ENCODE measurements at regions not wholly inside any gene's neighbourhood (a gene's known extent, or its start where the extent isn't known, plus 50 kb on each side); places are given as distances from the start of the nearest gene placed in this dataset.

DNA sequence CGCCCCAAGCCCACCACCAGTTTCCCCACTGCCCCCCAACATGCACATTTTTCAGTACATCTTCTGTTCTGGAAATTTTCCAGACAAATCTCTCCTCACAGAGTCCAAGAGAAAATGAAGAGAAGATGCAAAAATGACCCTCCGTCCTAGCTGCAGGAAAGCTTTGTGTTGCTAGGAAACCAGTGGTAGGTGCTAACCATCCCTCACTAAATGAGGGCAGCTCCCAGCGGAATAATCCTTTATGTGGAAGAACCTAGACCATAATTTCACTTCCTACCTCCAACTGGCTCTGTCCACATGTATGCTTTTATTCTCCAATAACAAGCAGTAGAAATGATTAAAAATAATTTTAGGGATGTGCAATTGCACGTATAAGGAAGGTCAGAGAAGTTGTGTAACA, 311.9 kb upstream of the EPHA4 start:
- DNase-seq (no peak), ATAC-seq (no peak)
- intact Hi-C loops (cut with DNase I), result no loop called here

GRCh38 chr2:221876016-221876415, 303.9 kb upstream of the EPHA4 start:
- intact Hi-C loops (cut with DNase I), result no loop called here

DNA sequence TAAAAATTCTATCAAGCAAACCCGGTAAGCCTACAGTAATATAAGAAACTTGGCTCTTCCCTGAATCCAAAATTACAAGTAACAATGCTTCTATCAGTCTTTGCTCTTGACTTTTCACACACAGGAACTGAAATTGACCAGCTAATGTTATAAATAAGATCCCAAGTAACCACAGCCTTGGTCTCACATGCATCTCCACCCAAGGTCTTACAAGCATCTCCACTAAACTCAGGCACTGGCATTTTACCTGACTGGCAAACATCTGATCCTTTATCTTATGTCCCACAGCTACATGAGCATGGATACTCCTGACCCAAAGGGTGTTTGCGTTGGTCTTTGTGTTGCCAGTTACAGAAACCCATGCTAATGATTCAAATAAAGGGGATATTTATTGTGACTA, 302.3 kb upstream of the EPHA4 start:
- no peak for ATAC-seq

More at GRCh38 chr2:221876016-221876415, 303.9 kb upstream of the EPHA4 start:
- no peak for ATAC-seq
- no peak for DNase-seq

DNA sequence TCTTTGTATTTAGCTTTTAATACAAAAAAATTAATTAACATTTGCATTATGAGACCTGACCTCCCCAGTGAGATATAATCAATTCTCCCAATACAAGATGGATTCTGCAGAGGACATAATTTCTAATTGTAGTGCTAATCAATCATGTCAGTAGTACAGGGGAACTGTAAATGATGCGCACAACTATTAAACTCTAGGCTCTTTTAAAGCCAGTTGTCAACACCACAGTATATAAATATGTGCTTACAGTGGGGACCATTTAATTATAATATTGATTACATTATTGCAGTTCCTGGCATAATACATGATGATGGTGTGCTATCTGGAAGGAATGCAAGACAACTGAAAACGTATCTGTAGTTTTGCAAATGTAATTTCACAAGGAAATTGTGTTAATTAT, 285.6 kb upstream of the EPHA4 start:
- ATAC-seq, result no peak
- no peak for DNase-seq
- intact Hi-C loops (cut with DNase I), result no loop called here

More for the DNA sequence above, 302.3 kb upstream of the EPHA4 start:
- DNase-seq, result no peak
- intact Hi-C loops (cut with DNase I), result no loop called here

- DNase-seq (no peak), ATAC-seq (no peak)
- intact Hi-C loops (cut with DNase I), result no loop called here
Observed at GRCh38 chr2:221853297-221853696, 281.2 kb upstream of the EPHA4 start.

DNA sequence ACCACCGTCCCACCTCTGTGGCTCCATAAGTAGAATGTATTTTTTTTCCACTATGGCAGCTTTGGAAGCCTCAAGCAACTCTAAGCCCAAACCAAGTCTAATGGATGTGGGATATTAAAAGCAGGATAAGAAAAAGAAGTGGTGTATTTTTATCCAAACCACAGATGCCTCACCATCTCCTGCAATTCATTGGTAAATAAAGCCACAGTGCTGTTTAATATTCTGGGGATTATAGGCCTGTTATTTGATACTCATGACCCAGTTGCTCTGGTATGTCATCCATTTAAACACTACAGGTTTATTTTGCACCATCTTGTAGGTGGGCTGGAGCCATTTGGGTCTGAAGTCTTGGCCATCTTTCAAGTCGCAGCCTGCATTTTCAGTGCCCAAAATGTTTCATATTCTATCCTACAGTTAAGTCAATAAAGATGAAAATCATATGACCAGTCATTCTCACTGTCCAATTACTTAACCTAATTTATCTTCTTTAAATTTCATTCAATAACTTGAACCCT, 279.5 kb upstream of the EPHA4 start:
- DNase-seq (no peak), ATAC-seq (no peak)
- intact Hi-C loops (cut with DNase I), result no loop called here

GRCh38 chr2:221850076-221850475, 278.0 kb upstream of the EPHA4 start:
- ATAC-seq (no peak), DNase-seq (no peak)
- intact Hi-C loops (cut with DNase I), result no loop called here

DNA sequence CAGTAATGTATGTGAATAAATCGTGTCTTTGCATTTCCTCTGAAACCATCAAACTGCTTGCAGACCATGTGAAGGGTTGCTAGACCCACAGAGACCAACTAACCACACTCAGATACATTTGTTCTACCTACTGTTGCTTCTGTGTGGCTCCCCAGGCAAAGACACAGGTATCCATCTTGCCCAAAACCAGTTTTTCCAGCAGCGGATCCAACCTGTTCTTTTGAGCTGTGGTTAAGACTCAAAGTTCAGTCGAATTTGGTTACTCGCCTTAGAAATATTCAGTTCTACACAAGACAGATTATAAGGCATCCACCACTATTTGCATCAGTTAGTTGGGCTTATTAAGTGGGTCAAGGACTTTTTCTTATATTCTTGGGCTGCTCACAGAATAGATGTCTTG, 276.2 kb upstream of the EPHA4 start:
- intact Hi-C loops (cut with DNase I), result no loop called here
- DNase-seq, result no peak

GRCh38 chr2:221845021-221845365, 272.9 kb upstream of the EPHA4 start:
- intact Hi-C loops (cut with DNase I), result no loop called here
- ATAC-seq (no peak), DNase-seq (no peak)

More for the DNA sequence above, 276.2 kb upstream of the EPHA4 start:
- no peak for ATAC-seq

GRCh38 chr2:221844212-221845020, 272.3 kb upstream of the EPHA4 start:
- intact Hi-C loops (cut with DNase I), result no loop called here
- no peak for DNase-seq
- ATAC-seq, result no peak

- DNase-seq (no peak), ATAC-seq (no peak)
- intact Hi-C loops (cut with DNase I), result no loop called here
Observed at GRCh38 chr2:221836095-221836494, 264.0 kb upstream of the EPHA4 start.

GRCh38 chr2:221833966-221834365, 261.9 kb upstream of the EPHA4 start:
- DNase-seq, result no peak
- intact Hi-C loops (cut with DNase I), result no loop called here
- no peak for ATAC-seq

GRCh38 chr2:221831051-221831450, 258.9 kb upstream of the EPHA4 start:
- intact Hi-C loops (cut with DNase I), result no loop called here
- ATAC-seq (no peak), DNase-seq (no peak)

GRCh38 chr2:221822416-221822815, 250.3 kb upstream of the EPHA4 start:
- no peak for ATAC-seq
- intact Hi-C loops (cut with DNase I), result no loop called here
- no peak for DNase-seq

GRCh38 chr2:221818616-221819320, 246.7 kb upstream of the EPHA4 start:
- intact Hi-C loops (cut with DNase I), result no loop called here
- DNase-seq (no peak), ATAC-seq (no peak)

GRCh38 chr2:221817878-221818277, 245.8 kb upstream of the EPHA4 start:
- ATAC-seq (no peak), DNase-seq (no peak)
- intact Hi-C loops (cut with DNase I), result no loop called here

GRCh38 chr2:221817052-221817451, 244.9 kb upstream of the EPHA4 start:
- DNase-seq (no peak), ATAC-seq (no peak)
- intact Hi-C loops (cut with DNase I), result no loop called here

- DNase-seq (no peak), ATAC-seq (no peak)
- intact Hi-C loops (cut with DNase I), result no loop called here
Observed at GRCh38 chr2:221816566-221816965, 244.5 kb upstream of the EPHA4 start.

DNA sequence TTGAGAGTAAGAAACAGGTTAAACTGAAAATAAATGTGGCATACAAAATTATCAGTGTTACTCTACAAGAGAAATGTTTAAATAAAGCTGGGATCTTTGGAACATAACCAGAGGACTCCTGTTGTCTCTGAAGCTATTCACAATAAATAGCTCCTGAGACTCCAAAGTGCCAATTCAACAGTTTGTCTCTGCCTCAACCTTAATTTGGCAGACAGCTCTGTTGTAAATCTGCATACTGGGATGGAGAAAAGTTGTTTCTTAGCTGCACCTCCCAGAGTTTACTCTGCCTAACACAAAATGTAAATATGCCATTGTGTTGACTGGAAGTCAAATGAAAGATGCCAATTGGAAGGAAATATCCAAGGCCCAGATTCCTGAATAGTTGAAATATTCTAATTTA, 238.5 kb upstream of the EPHA4 start:
- ATAC-seq (no peak), DNase-seq (no peak)
- intact Hi-C loops (cut with DNase I), result no loop called here

- intact Hi-C loops (cut with DNase I), result no loop called here
- DNase-seq (no peak), ATAC-seq (no peak)
Observed at GRCh38 chr2:221810245-221810644, 238.1 kb upstream of the EPHA4 start.

- no peak for DNase-seq
- ATAC-seq, result no peak
- intact Hi-C loops (cut with DNase I), result no loop called here
Observed at GRCh38 chr2:221808488-221808887, 236.4 kb upstream of the EPHA4 start.
